KMS-11 (cell line): ENCODE measurements at regions not wholly inside any gene's neighbourhood (a gene's known extent, or its start where the extent isn't known, plus 50 kb on each side); places are given as distances from the start of the nearest gene placed in this dataset.
"Not testable (repeated sequence)": the region's sequence is repeated elsewhere in the genome, so short reads cannot be mapped to it uniquely, and the experiment has no call there.

ENCODE experiments used
- H2AFZ ChIP-seq: fragments of 200-600 bp; sonication (generic); 2 replicates; pipeline ENCODE4 v1.6.1; 2016; ENCODE audit warnings: antibody characterized with exemption, mixed run types, low read depth
- H3K27ac ChIP-seq: fragments of 200-600 bp; sonication (generic); 2 replicates; pipeline ENCODE4 v1.6.1; 2016; ENCODE audit warnings: mild to moderate bottlenecking, mixed run types
- H3K27me3 ChIP-seq: fragments of 200-600 bp; sonication (generic); 2 replicates; pipeline ENCODE4 v1.6.1; 2017; ENCODE audit warnings: mild to moderate bottlenecking, low read depth, mixed run types, moderate library complexity; ENCODE audit not compliant: insufficient read depth
- H3K36me3 ChIP-seq: fragments of 200-600 bp; sonication (generic); 2 replicates; pipeline ENCODE4 v1.6.1; 2017; ENCODE audit warnings: mild to moderate bottlenecking, mixed run types; ENCODE audit not compliant: insufficient read depth
- H3K4me1 ChIP-seq: fragments of 200-600 bp; sonication (generic); 2 replicates; pipeline ENCODE4 v1.6.1; 2016; ENCODE audit warnings: mild to moderate bottlenecking, low read depth, mixed run types; ENCODE audit not compliant: poor library complexity, severe bottlenecking
- H3K4me2 ChIP-seq: fragments of 200-600 bp; sonication (generic); 2 replicates; pipeline ENCODE4 v1.7.0; 2016; ENCODE audit warnings: mild to moderate bottlenecking, mixed run types
- H3K4me3 ChIP-seq: fragments of 200-600 bp; sonication (generic); IDR thresholded peaks from 2 replicates; pipeline ENCODE4 v1.6.1; 2017; ENCODE audit warnings: low read depth, low read length, mixed read lengths; ENCODE audit not compliant: insufficient read depth
- H3K79me2 ChIP-seq: fragments of 200-600 bp; sonication (generic); 2 replicates; pipeline ENCODE4 v1.6.1; 2016; ENCODE audit warnings: low read depth, mixed run types; ENCODE audit not compliant: insufficient read depth
- H3K9ac ChIP-seq: fragments of 200-600 bp; sonication (generic); 2 replicates; pipeline ENCODE4 v1.6.1; 2016; ENCODE audit warnings: mild to moderate bottlenecking, mixed run types
- H4K20me1 ChIP-seq: fragments of 200-600 bp; sonication (generic); 2 replicates; pipeline ENCODE4 v1.6.1; 2016; ENCODE audit warnings: mild to moderate bottlenecking, mixed run types; ENCODE audit not compliant: insufficient read depth
- TF ChIP-seq, protein P1 (sequence below): fragments of 200-600 bp; sonication (generic); conservative IDR thresholded peaks from 2 replicates; pipeline ENCODE4 v1.6.1; 2017; ENCODE audit warnings: low read depth, mild to moderate bottlenecking, antibody characterized with exemption, low read length, moderate library complexity, mixed read lengths

DNA sequence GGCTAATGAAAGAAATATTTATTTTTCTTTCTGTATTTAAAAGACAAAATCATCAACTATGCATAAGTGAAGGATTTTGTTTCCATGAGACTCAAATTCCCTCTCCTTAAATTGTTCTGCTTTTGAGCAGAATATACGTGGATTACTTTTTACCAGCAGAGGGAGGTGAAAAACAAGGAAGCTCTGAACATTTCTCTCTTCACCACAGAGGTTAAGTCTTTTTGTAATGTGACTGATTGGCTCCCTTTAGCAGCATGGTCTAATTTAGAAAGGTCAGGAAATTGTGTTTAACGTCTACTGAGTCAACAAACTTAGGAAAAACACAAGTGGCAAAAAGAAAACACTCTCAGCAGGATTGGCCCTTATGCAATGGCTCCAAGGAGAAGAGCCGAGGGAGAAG lies 55.1 kb upstream of the F9 start:
- Histone ChIP-seq H3K9ac (no peak overlapping the region), H3K79me2 (no peaks in the 10 kb centered on the region), H3K4me1 (no peaks in the 10 kb centered on the region), H3K27ac (no peak overlapping the region), H3K4me2 (no peak overlapping the region), H3K36me3 (no peaks in the 10 kb centered on the region), H2AFZ (no peak overlapping the region), H3K27me3 (no peaks in the 10 kb centered on the region), H3K4me3 (no peak overlapping the region), H4K20me1 (no peaks in the 10 kb centered on the region)
- TF ChIP-seq, protein P1, sequence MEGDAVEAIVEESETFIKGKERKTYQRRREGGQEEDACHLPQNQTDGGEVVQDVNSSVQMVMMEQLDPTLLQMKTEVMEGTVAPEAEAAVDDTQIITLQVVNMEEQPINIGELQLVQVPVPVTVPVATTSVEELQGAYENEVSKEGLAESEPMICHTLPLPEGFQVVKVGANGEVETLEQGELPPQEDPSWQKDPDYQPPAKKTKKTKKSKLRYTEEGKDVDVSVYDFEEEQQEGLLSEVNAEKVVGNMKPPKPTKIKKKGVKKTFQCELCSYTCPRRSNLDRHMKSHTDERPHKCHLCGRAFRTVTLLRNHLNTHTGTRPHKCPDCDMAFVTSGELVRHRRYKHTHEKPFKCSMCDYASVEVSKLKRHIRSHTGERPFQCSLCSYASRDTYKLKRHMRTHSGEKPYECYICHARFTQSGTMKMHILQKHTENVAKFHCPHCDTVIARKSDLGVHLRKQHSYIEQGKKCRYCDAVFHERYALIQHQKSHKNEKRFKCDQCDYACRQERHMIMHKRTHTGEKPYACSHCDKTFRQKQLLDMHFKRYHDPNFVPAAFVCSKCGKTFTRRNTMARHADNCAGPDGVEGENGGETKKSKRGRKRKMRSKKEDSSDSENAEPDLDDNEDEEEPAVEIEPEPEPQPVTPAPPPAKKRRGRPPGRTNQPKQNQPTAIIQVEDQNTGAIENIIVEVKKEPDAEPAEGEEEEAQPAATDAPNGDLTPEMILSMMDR, result no peak

DNA sequence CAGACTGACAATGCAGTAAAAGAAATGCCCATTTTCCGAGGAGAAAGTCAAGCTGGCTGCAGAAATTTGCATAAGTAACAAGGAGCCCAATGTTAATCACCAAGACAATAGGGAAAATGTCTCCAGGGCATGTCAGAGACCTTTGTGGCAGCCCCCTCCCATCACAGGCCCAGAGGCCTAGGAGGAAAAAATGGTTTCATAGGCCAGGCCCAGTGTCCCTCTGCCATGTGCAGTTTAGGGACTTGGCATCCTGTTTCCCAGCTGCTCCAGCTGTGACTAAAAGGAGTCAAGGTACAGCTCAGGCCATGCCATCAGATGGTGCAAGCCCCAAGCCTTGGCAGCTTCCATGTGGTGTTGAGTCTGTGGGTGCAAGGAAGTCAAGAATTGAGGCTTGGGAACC lies 68.6 kb upstream of the F9 start:
- H4K20me1 ChIP-seq, result not testable (repeated sequence)

DNA sequence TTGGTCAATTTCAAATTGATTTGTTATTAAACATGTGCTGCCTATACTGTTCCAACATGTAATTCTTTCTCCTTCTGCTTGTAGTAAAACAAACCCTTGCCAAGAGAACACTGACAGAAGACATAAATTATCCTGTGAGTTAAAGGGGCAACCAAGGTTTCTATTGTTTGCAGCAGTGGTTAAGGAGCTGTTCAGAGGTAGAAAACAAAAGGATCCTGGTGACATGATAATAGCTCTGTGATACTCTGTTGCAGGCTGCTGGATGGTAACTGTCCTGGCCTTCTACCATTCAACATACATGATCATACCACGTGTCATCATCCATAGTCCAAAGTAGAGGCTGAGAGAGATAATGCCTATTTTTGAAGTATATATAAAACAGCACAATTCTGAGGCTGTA lies 75.8 kb upstream of the F9 start:
- no peaks in the 10 kb centered on the region for H3K79me2 ChIP-seq
- no peak overlapping the region for H3K27ac ChIP-seq
- H3K36me3 ChIP-seq, result no peaks in the 10 kb centered on the region
- no peak overlapping the region for H3K9ac ChIP-seq
- no peaks in the 10 kb centered on the region for H4K20me1 ChIP-seq
- H3K4me1 ChIP-seq, result no peaks in the 10 kb centered on the region
- no peak overlapping the region for H2AFZ ChIP-seq
- H3K4me2 ChIP-seq, result no peak overlapping the region
- TF ChIP-seq, protein P1, result no peak
- no peak overlapping the region for H3K4me3 ChIP-seq
- H3K27me3 ChIP-seq, result no peaks in the 10 kb centered on the region

More for the DNA sequence above, 68.6 kb upstream of the F9 start:
- not testable (repeated sequence) for H2AFZ ChIP-seq, H3K4me2 ChIP-seq, H3K27ac ChIP-seq, H3K27me3 ChIP-seq, H3K4me3 ChIP-seq, H3K36me3 ChIP-seq, H3K9ac ChIP-seq, H3K79me2 ChIP-seq, H3K4me1 ChIP-seq

DNA sequence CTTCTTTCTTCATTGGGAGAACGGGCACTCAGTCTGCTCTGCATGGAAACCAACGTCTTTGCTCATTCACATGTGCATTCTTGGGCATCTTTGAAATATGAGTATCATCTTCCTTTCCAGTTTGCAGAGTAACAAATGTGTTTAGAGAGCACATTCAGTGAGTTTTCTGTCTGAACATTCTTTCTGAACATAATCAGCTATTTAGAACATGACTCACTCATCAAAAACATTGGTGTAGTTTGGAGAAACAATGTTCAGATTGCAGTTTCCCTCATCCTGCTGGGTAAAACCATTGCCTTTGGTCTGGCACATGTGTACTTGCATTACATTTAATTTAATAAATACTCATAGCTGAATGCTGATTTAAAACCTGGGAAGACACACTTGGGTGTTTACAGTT lies 81.5 kb upstream of the F9 start:
- Histone ChIP-seq H3K9ac (no peak overlapping the region), H3K79me2 (no peaks in the 10 kb centered on the region), H3K4me1 (no peaks in the 10 kb centered on the region), H3K27ac (no peak overlapping the region), H3K36me3 (no peaks in the 10 kb centered on the region), H3K4me3 (no peak overlapping the region), H4K20me1 (no peaks in the 10 kb centered on the region), H2AFZ (peak overlapping the region; percentile 18; the same call in 1 of the 2 replicates), H3K27me3 (no peaks in the 10 kb centered on the region), H3K4me2 (peak overlapping the region; percentile 17; the same call in 1 of the 2 replicates)
- TF ChIP-seq, protein P1, result no peak

DNA sequence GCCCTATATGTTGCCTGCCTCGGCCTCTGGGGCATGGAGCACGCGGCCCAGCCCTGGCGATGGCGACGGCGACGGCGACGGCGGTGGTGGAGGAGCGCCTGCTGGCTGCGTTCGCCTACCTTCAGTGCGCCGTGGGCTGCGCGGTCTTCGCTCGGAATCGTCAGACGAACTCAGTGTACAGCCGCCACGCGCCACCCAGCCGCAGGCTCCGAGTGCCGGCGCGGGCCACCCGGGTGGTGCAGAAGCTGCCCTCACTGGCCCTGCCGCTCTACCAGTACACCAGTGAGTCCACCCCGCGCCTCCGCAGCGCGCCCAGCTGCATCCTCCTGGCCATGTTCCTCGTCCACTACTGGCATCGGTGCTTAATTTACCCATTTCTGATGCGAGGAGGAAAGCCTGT lies 83.7 kb upstream of the F9 start:
- Histone ChIP-seq H3K4me2 (no peak overlapping the region), H3K36me3 (no peaks in the 10 kb centered on the region), H2AFZ (no peak overlapping the region), H3K4me3 (no peak overlapping the region), H3K9ac (no peak overlapping the region), H3K79me2 (no peaks in the 10 kb centered on the region), H3K4me1 (no peaks in the 10 kb centered on the region), H3K27ac (no peak overlapping the region), H3K27me3 (no peaks in the 10 kb centered on the region), H4K20me1 (no peaks in the 10 kb centered on the region)
- TF ChIP-seq, protein P1, result no peak
